HG03469 (cell line): ENCODE measurements at regions not wholly inside any gene's neighbourhood (a gene's known extent, or its start where the extent isn't known, plus 50 kb on each side); places are given as distances from the start of the nearest gene placed in this dataset.

Experiments used
- ATAC-seq: cut with Tn5 transposase; IDR thresholded peaks from one replicate; pipeline ENCODE4 v1.9.1; 2021; ENCODE audit warnings: mild to moderate bottlenecking, moderate library complexity, moderate number of reproducible peaks; ENCODE audit not compliant: unreplicated experiment

DNA sequence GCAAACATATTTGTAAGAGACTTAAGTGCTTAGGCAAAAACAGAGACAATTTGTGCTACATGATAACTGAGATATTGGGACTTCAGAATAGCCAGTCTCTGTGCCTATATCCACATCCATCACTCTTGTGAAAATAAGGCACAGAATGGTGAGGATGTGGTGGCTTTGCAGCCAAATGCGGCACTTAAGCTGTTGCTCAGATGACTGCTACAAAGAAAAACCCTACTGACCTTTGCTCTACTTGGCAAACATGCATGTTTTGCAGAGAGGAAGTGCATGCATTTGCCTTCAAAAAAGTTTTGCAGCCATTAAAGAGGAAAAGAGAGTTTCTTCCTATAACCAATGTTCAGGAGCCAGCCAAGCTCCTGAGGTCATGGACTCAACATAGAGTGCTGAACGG is 675.0 kb upstream of the KIRREL3 start:
- no peak for ATAC-seq

DNA sequence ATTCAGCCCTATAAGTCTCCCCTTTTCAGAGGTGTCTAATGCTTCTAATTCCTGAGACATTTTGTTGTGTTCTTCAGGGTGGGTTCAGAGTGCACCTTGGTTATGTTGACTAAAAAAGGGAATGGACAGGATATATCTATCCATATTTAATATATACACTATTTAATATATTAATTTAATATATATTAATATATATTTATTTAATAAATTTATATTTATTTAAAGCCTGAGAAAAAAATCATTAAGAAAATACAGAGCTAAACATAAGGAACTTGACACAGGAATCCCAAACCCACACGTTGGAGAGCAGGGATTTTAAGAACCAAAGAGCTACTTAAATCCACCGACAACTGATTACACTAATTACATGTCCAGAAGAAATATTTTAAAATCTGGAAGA is 674.2 kb upstream of the KIRREL3 start:
- ATAC-seq: no peak

DNA sequence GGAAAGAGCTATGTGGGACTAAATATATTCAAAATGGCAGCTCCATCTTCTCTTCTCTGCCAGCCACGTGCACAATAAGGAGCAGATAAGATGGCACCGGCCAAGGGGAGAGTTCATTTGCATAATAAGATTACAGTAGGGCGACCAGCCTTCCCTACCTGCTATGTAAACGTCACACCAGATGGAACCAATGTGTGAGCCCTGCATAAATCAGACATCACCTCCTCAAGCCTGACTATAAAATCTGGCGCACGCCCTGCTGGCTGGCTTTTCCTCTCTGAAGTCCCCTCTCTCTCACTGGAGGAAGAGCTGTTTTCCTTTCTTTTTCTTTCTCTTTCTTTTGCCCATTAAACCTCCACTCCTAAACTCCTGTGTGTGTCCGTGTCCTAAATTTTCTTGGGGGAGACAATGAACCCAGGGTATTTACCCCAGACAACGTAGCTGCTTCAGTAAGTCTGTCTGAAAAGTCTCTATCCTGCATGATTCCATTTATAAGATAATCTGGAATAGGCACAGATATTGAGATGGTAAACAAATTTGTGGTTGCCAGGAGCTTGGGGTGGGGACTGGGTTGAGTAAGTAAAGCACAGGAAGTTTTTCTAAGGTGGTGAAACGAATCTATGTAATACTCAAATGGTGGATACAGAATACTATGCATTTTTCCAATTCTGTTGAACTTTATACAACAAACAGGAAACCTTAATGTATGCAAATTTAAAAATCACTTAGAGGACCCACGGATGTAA is 670.0 kb upstream of the KIRREL3 start:
- no peak for ATAC-seq

DNA sequence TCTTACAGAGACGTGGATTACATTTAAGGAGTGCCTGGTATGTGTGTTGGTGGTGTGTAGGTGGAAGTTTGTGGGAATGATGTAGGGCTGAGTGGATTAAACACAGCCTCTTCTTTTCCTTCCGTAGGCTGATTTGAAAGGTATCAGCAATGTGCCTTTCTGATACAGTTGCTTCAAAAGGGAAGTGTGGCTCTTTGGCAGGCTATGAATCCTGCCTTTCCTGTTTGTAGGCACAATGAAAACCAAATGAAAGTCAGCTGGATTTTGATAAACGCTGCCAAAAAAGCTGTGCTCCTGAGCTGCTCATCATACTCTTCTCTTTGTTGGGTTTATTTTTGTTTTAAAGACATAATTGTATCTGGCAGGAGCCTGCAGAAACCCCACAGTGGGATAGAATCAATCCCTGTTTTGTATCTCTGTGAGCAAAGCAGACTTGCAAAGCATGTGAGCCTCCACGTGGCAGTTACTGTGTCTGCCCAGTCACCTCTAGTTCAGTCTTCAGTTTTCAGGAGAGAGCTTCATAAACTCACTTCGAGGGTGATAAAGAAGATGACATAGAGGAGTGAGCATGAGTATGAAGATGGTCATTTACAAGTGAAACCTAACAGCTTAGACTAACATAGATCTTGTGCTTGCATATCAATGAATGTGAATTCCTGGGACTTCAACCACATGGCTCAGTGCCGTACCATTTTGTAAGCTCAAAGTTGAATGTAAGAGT is 655.7 kb upstream of the KIRREL3 start:
- ATAC-seq: no peak

DNA sequence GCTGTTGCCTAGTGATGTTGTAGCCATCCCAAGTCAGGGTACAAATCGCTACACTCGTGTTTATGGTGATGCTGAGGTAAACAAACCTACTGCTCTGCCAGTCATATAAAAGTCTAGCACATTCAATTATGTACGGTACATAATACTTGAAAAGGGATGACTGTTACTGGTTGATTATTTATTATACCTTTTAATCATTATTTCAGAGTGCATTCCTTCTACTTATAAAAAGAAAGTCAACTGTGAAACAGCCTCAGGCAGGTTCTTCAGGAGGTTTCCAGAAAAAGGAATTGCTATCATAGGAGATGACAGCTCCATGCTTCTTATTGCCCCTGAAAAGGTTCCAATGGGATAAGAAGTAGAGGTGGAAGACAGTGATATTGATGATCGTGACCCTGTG is 652.5 kb upstream of the KIRREL3 start:
- no peak for ATAC-seq

DNA sequence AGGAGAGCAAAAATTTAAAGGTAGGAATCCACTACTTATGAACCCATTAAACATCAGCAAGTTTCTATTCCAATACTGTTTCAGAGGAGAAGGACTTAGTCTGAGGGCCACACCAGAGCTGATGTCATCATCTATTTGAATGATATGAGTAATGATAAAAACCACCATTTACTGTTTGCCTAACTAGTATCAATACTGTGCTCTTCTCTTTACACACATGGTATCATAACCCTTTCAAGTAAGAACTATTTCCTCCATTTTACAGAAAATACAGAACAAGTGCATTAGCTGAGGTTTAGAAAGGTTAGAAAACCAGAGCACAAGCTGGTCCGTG is 651.3 kb upstream of the KIRREL3 start:
- ATAC-seq: no peak

DNA sequence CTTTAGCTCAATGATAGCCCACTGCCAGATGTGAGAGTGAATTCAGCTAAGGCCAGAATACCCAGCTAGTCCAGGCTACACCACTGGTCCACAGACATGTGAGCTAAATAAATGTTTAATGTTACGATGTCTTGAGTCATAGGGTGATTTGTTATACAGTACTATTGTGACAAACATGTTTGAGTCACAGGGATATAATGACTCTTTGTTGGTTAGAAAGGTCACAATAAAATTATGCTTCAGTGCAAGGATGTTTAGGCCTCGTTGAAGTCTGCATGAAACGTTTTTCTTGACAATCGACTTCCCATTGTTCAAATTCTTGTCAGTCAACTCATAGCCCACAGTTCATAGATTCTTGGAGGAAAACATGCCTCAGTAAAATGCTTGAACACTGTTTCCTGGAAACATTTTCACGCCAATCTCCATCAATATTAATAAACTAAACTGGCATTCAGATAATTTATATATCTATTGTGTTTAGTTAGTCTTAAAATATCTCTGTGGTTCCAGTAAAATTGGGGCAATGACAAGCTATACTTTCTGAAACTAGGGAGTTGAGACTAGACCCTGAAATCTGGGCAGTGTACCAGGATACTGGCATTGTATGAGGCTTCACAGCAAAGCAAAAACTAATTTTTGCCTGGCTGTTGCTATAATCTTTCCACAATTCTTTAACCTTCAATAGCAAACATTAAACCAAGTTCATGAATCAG is 650.8 kb upstream of the KIRREL3 start:
- ATAC-seq: no peak

DNA sequence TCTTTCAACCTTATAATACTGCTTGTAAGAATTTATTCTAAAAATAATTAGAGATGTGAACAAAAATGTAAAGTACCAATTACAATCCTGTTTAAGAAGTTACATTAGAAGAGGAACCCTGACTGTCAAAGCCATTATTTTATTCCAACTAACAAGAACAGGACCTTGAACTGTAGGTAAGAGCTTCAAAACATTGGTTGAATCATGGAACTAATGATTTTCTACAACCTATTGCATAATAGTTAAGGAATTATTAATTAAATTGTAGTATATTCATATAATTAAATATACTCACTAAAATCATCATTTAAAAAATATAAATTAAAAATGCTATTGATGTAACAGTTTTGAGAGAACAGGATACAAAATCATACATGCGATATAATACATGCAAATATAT is 649.4 kb upstream of the KIRREL3 start:
- no peak for ATAC-seq

DNA sequence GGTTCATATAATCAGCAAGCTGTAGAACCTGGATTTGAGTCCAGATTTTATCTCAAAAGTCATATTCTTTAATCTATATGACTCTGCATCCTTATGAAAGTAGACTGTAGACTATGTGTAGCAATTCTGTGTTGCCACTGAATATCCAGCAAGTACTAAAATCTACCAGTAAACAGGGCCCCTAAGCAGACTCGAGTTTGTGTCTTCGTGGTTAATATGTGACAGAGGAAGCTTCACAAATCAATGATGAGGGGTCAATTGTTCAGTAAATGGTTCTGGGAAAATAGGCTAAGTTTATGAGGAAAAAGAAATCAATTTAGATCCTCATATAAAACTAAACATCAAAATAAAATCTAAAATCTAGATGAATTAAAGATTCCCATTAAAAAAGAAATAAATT is 648.5 kb upstream of the KIRREL3 start:
- ATAC-seq: no peak

DNA sequence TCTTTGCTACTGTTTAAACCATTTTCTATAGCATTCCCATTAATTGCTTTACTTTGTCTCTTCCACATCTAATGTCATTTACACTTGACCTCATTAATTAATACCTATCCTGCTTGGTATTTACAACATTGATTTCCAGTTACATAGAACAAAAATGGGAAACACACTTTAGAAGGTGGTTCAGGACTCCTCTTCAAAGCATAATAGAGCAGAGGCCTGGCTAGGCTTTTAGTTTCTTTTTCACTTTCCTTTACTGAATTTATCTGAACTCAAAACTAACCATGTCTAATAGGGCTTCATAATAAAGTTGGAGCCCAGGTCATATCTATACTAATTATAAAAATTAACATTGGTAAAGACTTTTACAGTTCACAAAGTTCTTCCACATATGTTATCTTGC is 648.0 kb upstream of the KIRREL3 start:
- ATAC-seq: no peak

DNA sequence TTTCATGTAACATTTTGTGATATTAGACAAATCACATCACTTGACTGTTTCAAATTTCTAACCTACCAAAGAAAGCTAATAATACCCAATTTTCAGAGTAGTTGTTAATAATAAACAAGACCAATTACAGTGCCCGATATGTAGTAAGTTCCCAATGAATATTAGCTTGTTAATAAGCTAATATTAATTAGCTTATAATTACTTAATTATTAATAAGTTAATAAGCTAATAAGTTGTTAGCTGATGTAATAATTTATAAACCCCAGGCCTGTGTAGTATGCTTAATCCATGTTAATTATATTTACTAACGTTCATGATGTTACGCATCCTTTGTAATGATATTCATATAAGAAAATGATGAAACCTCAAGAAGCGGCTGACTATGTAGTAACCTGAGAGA is 643.8 kb upstream of the KIRREL3 start:
- no peak for ATAC-seq

DNA sequence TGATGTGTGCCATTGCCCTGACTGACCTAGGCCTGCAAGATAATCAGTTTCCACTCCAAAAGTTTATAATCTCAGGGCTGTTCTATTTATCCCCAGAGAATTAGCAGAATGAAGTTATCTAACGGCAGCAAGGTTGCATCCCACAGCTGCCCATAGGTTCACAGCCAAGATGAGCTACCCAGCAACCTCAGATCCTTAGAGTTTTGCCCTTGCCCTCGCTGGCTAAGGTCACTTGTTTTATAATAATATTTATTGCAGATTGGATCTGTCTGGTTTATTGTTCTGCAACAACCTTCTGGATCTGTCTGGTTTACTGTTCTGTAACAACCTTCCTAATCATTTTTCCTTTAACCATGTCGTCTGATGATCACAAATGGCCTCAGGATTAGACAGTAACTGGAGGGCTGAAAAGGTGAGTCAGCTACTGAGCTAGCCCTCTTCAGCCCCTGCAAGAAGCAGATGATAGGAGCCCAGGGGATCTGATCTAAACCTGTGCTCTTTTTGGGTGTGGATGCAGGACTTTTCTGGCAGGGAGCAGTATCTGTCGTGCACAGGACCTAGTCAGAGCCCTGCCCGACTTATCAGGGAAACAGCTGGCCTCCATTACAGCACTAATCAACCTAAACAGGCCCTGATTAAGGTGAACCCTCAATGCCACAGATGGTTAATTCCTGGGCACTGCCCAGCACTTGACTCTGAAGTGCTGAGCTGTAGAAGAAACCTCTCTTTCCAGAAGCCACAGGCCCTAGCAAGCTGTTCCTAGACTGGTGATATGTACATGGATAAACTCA is 642.9 kb upstream of the KIRREL3 start:
- no peak for ATAC-seq

DNA sequence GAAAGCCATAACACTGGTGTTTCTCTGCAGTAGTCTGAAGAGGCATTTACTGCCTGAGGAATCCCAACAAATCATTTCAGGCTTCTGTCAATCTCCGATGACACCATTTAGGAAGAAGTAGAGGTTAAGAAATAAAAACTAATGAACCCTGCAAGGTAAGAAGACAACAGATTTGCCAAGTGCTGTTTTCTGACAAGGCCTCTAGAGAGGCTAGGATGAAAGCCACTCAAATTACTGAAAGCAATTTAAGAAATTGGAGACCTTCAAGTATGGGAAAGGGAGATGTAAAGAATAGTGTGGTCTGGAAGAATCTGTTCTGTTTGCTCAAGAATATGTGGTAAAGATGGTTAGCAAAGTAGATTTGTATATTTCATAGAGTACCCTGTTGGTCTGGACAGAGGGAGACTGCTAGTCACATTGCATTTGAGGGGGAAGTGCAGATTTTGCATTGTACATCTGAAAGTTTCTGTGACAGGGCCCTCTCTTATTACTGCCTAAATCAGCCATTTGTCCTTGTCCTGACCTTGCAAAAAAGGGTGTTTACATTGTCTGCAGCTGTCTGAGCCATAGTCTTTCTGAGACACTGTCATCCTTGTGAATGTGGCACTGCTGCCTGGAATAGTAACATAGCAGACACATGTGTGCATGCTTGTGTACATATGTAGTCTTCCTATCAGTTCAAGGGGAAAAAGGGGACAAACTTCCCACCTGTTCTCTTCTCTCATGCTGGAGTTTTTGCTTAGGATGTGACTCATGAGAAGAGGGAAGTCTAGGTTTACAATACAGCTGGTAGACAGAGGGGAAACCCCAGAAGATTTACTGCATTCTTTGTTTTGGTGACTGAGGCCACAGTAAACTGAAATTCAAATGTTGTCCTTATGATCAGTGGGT is 640.2 kb upstream of the KIRREL3 start:
- no peak for ATAC-seq

DNA sequence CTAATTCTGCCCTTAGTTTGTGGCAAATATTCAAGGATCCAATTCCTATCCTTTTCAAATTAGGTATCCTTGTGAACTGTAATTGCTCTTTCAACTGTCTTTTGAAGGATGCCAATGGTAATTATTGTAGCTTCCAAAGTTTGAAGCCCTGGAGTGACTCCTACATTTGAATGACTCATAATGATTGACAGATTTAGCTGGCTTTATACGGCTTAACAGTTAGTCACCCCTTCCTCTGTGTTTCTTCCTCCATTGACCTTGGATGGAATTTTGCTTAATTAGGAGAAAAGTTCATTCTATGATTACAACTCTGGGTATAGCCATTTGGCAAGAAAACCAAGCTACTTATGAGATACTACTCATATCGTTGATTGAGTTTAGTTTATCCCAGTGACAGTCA is 639.3 kb upstream of the KIRREL3 start:
- no peak for ATAC-seq

DNA sequence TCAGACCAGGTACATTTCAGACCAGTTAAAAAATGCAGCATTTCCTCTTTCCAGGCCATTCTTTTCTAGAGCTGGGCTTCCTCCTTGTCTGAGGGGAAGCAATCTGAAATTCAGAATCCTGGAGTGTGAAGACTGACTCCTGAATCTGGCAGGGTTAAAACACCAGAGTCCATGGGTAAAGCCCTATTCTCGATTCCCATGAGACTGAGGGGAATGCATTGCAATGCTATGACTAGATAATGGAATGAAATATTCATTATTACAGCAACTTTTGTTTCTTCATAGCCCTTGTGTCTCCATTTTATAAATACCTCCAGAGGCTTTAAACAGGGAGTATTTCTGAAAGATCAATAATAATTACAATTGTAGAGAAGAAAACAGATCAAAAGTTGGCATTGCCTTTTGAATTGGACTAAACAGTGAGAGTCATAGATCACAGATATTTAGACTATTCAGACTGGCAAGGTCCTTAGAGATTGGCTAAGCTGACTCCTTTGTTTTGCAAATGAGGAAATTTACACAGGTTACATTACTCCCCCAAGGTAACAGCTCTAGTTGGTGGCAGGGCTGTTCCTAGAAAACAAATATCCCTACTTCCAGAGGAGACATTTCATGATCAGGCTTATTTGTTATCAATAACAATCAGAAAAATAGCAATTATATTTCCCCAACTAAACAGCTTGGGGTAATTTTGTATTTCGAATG is 632.6 kb upstream of the KIRREL3 start:
- no peak for ATAC-seq

DNA sequence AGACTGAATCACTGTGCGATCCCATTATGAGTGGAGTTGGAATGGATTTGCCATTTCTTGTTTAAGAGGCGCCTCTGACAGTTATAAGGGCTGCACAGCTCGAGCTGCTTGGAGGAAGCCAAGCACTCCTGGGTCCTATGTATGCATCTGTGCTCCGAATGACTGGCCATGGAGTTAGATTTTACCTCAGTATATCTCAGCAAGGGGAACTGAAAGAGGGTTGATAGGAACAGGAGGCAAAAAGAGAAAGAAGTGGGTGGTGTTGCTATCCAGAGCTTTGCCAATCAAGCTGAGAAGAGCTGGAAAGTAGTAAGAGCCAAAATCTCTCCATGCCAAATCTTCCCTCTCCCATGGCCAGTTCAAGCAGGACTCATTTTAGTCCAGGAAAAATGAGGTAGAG is 632.0 kb upstream of the KIRREL3 start:
- no peak for ATAC-seq

DNA sequence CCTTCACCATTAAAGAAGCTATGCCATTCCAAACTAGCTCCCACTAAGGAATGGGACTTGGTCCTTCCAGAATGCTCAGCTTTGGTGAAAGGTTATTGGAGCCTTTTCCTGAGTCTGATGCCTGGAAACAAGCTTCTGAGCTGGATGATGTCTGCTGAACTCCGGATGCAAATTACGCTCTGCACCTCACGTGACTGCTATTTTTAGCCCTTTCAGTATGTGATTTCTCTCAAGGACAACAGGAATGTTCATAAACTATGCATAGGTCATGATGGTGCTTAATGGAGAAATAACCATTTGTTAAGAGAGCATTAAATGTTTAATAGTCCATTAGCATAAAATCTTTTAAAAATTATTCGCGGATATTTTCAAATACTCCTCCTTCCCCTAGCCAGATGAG is 631.4 kb upstream of the KIRREL3 start:
- ATAC-seq: no peak

DNA sequence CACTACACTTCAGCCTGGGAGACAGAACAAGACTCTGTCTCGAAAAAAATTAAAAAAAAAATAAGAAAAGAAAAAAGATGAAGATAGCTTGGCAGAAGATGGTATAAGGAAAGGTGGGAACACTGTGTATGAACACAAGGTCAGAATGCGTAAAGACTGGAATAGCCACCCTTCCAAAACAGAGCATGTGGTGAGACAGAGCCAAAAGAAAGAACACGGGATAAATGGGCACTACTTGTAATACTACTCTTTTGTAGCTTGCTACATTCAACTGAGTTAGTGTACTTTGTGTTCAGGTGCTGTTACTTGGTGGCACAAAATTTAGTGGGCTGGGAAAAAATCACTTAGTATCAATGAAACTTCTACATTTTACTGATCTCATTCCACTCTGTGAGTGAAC is 628.6 kb upstream of the KIRREL3 start:
- ATAC-seq: no peak

DNA sequence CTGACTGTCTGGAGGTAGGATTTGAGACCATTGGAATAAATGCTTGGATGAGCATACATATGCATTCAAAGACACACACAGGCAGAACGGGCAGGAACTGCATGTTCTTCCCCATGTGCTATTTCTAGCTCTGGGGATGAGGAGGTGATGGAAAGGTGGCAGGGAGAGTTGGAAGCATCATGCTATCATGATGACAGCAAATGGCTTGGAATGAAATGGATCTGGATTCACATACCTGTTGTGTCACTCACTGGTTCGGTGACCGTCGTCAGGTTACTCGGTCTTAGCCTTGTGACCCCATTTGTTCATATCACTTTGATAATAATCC is 627.9 kb upstream of the KIRREL3 start:
- no peak for ATAC-seq
